Hepatocyte (in vitro differentiated cells): ENCODE measurements at regions not wholly inside any gene's neighbourhood (a gene's known extent, or its start where the extent isn't known, plus 50 kb on each side); places are given as distances from the start of the nearest gene placed in this dataset.

Source experiments
- DNase-seq: peaks from one replicate; pipeline ENCODE4 v3.0.0-alpha.2; 2016; ENCODE audit warnings: low spot score
- H2AFZ ChIP-seq: fragments of 200-600 bp; sonication (generic); 2 replicates; pipeline ENCODE4 v1.6.0; 2016; ENCODE audit warnings: antibody characterized with exemption, mild to moderate bottlenecking
- H3K27ac ChIP-seq: fragments of 200-600 bp; sonication (generic); 2 replicates; pipeline ENCODE4 v1.5.1; 2016; ENCODE audit warnings: mild to moderate bottlenecking
- H3K27me3 ChIP-seq: fragments of 200-600 bp; sonication (generic); 2 replicates; pipeline ENCODE4 v1.6.1; 2016
- H3K36me3 ChIP-seq: fragments of 200-600 bp; sonication (generic); replicated peaks from 2 replicates; pipeline ENCODE4 v1.5.1; 2016; ENCODE audit warnings: low read depth; ENCODE audit not compliant: insufficient read depth
- H3K4me1 ChIP-seq: fragments of 200-600 bp; sonication (generic); 2 replicates; pipeline ENCODE4 v1.5.1; 2016; ENCODE audit warnings: mild to moderate bottlenecking, moderate library complexity; ENCODE audit not compliant: insufficient read depth
- H3K4me2 ChIP-seq: fragments of 200-600 bp; sonication (generic); 2 replicates; pipeline ENCODE4 v1.6.0; 2016
- H3K4me3 ChIP-seq: fragments of 200-600 bp; sonication (generic); 2 replicates; pipeline ENCODE4 v1.5.1; 2016; ENCODE audit warnings: mild to moderate bottlenecking
- H3K79me2 ChIP-seq: fragments of 200-600 bp; sonication (generic); 2 replicates; pipeline ENCODE4 v1.6.0; 2017; ENCODE audit warnings: mild to moderate bottlenecking
- H3K9me2 ChIP-seq: fragments of 200-600 bp; sonication (generic); replicated peaks from 2 replicates; pipeline ENCODE4 v1.6.0; 2017; ENCODE audit warnings: mild to moderate bottlenecking; ENCODE audit not compliant: insufficient read depth
- H3K9me3 ChIP-seq: fragments of 200-600 bp; sonication (generic); 2 replicates; pipeline ENCODE4 v1.5.1; 2016; ENCODE audit warnings: low read depth, mild to moderate bottlenecking
- H4K20me1 ChIP-seq: fragments of 200-600 bp; sonication (generic); 2 replicates; pipeline ENCODE4 v1.6.0; 2016; ENCODE audit warnings: mild to moderate bottlenecking; ENCODE audit not compliant: insufficient read depth, poor library complexity, severe bottlenecking
- CTCF ChIP-seq: fragments of 200-600 bp; sonication (generic); IDR thresholded peaks from 2 replicates; pipeline ENCODE4 v1.5.1; 2016; ENCODE audit warnings: antibody characterized with exemption, mild to moderate bottlenecking; ENCODE audit not compliant: poor library complexity
- EZH2 ChIP-seq: fragments of 200-600 bp; sonication (generic); IDR thresholded peaks from 2 replicates; pipeline ENCODE4 v1.6.1; 2016; ENCODE audit warnings: antibody characterized with exemption, mild to moderate bottlenecking, borderline replicate concordance
- EZH2phosphoT487 ChIP-seq: fragments of 200-600 bp; sonication (generic); IDR thresholded peaks from one replicate; pipeline ENCODE4 v1.6.1; 2018; ENCODE audit warnings: antibody characterized with exemption, mild to moderate bottlenecking, low read depth, moderate library complexity; ENCODE audit not compliant: unreplicated experiment, severe bottlenecking
- WGBS: methylation state at CpG from one replicate; pipeline ENCODE4 v1.1.6; 2016; ENCODE audit warnings: low lambda C conversion rate; ENCODE audit errors: missing lambda C conversion rate; 5-methylcytosine and 5-hydroxymethylcytosine counted together

GRCh38 chr5:4023091-4023752, 427.6 kb downstream of the IRX1 start:
- H3K79me2 ChIP-seq: no peaks in the 10 kb centered on the region
- DNase-seq: no peak
- TF ChIP-seq CTCF (no peak), EZH2phosphoT487 (no peak), EZH2 (no peak)
- H3K27me3 ChIP-seq: no peaks in the 10 kb centered on the region
- H3K36me3 ChIP-seq: no peaks in the 10 kb centered on the region
- H3K4me1 ChIP-seq: no peaks in the 10 kb centered on the region
- H3K4me3 ChIP-seq: no peak overlapping the region
- no peak overlapping the region for H3K27ac ChIP-seq
- no peaks in the 10 kb centered on the region for H4K20me1 ChIP-seq
- 85% methylated on average over 23 of the region's 23 CpGs for WGBS
- H3K9me2 ChIP-seq: no peaks in the 10 kb centered on the region
- no peaks in the 10 kb centered on the region for H3K9me3 ChIP-seq
- no peak overlapping the region for H2AFZ ChIP-seq
- H3K4me2 ChIP-seq: no peak overlapping the region

GRCh38 chr5:4023753-4024335, 428.2 kb downstream of the IRX1 start:
- H3K4me2 ChIP-seq: no peak overlapping the region
- no peak overlapping the region for H2AFZ ChIP-seq
- no peak for DNase-seq
- H3K9me2 ChIP-seq: no peaks in the 10 kb centered on the region
- H3K79me2 ChIP-seq: no peaks in the 10 kb centered on the region
- no peaks in the 10 kb centered on the region for H3K4me1 ChIP-seq
- no peak overlapping the region for H3K27ac ChIP-seq
- no peaks in the 10 kb centered on the region for H4K20me1 ChIP-seq
- TF ChIP-seq CTCF (no peak), EZH2 (no peak), EZH2phosphoT487 (no peak)
- H3K27me3 ChIP-seq: no peaks in the 10 kb centered on the region
- no peaks in the 10 kb centered on the region for H3K36me3 ChIP-seq
- no peak overlapping the region for H3K4me3 ChIP-seq
- no peaks in the 10 kb centered on the region for H3K9me3 ChIP-seq

GRCh38 chr5:4027088-4027734, 431.6 kb downstream of the IRX1 start:
- Histone ChIP-seq H3K79me2 (no peaks in the 10 kb centered on the region), H4K20me1 (no peaks in the 10 kb centered on the region), H3K27me3 (no peaks in the 10 kb centered on the region), H3K4me3 (no peak overlapping the region), H3K4me1 (no peaks in the 10 kb centered on the region), H3K9me2 (no peaks in the 10 kb centered on the region), H3K27ac (no peak overlapping the region), H3K36me3 (no peaks in the 10 kb centered on the region), H3K9me3 (no peaks in the 10 kb centered on the region), H3K4me2 (no peak overlapping the region), H2AFZ (no peak overlapping the region)
- DNase-seq: no peak
- 77% methylated on average over 17 of the region's 17 CpGs for WGBS
- TF ChIP-seq CTCF: no peak
- TF ChIP-seq EZH2phosphoT487: no peak
- no peak for TF ChIP-seq EZH2
